ENCODE measurements at regions not wholly inside any gene's neighbourhood (a gene's known extent, or its start where the extent isn't known, plus 50 kb on each side); places are given as distances from the start of the nearest gene placed in this dataset.

DNA sequence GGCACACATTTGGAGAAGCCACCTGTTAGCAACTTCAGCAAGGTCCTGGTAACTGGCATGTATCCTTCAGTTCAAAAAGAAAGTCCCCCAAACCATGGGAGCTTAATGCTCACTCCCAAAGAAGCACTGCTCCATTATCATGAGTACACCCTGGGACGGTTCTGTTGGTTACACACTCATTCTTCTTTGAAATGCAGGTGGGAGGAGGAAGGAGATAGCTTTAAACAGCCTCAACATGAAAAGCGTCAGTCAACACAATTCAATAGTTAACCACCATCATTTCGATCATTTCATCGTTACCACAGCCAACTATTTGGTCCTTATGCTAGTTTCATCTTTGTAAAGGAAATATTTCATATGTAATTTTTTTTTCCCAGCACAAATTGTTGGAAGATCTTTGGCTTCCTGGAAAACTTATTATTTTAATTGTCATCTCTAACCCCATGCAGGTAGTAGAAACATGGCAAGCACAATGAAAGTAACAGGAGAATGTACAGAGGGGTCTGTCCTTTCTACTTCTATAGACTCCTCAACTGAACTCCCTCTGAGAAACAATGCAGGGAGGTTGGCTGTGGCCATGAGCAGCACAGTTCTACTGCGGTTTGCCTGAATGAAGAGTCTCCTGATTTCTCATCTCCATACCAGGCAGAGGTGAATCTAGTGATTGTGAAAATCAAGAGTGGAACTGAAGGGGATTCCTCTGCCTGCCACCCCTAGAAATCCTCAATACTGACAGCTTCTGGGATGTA is 196.4 kb upstream of the FOXN3 start:
- TF ChIP-seq CTCF (conservative IDR thresholded peaks at IDR 0.05; ENCODE audit: low read depth, low read length) (no peak), EZH2 (IDR thresholded peaks at IDR 0.05; ENCODE audit: borderline replicate concordance, low read depth, low read length, poor library complexity, severe bottlenecking) (no peak)
